Activated naive CD8-positive, alpha-beta T cell treated with anti-CD3 and anti-CD28 coated beads, Interleukin-2, amount 50 U/mL, for 24 hours (primary cell): ENCODE measurements at regions not wholly inside any gene's neighbourhood (a gene's known extent, or its start where the extent isn't known, plus 50 kb on each side); places are given as distances from the start of the nearest gene placed in this dataset.
"Not testable (repeated sequence)": the region's sequence is repeated elsewhere in the genome, so short reads cannot be mapped to it uniquely, and the experiment has no call there.

Experiments used
- ATAC-seq: fragments of 150-1000 bp; cut with Tn5 transposase; one replicate; pipeline ENCODE4 v1.10.0; 2021
- DNase-seq: peaks from one replicate; pipeline ENCODE4 v3.0.0; 2021
- H3K27ac Mint-ChIP-seq: one replicate; pipeline ENCODE4 v1.8.0; 2021; ENCODE audit warnings: mild to moderate bottlenecking, mixed read lengths
- H3K27me3 Mint-ChIP-seq: one replicate; pipeline ENCODE4 v1.8.0; 2021; ENCODE audit warnings: mixed read lengths
- H3K36me3 Mint-ChIP-seq: one replicate; pipeline ENCODE4 v1.8.0; 2021; ENCODE audit warnings: low read depth, mixed read lengths
- H3K4me1 Mint-ChIP-seq: one replicate; pipeline ENCODE4 v1.8.0; 2021; ENCODE audit warnings: mixed read lengths
- H3K4me3 Mint-ChIP-seq: one replicate; pipeline ENCODE4 v1.8.0; 2021; ENCODE audit warnings: mild to moderate bottlenecking, moderate library complexity, mixed read lengths
- H3K9me3 Mint-ChIP-seq: one replicate; pipeline ENCODE4 v1.8.0; 2021; ENCODE audit warnings: mixed read lengths

GRCh38 chr9:102642651-102643050 lies 352.5 kb upstream of the CYLC2 start:
- H3K36me3 Mint-ChIP-seq, result no peaks in the 10 kb centered on the region

GRCh38 chr9:102631559-102631958 lies 363.6 kb upstream of the CYLC2 start:
- no peak for ATAC-seq
- no peak overlapping the region for H3K4me3 Mint-ChIP-seq
- H3K36me3 Mint-ChIP-seq, result no peaks in the 10 kb centered on the region
- no peaks in the 10 kb centered on the region for H3K4me1 Mint-ChIP-seq
- no peak overlapping the region for H3K27ac Mint-ChIP-seq
- H3K27me3 Mint-ChIP-seq, result no peaks in the 10 kb centered on the region
- H3K9me3 Mint-ChIP-seq, result peaks cover 22% of the 10 kb centered on the region
- no peak for DNase-seq

More at GRCh38 chr9:102642651-102643050, 352.5 kb upstream of the CYLC2 start:
- ATAC-seq, result no peak
- Mint-ChIP-seq H3K27me3 (no peaks in the 10 kb centered on the region), H3K4me3 (no peak overlapping the region), H3K9me3 (no peaks in the 10 kb centered on the region), H3K27ac (no peak overlapping the region), H3K4me1 (no peaks in the 10 kb centered on the region)
- DNase-seq, result no peak

GRCh38 chr9:102609461-102609860 lies 385.7 kb upstream of the CYLC2 start:
- no peaks in the 10 kb centered on the region for H3K4me1 Mint-ChIP-seq
- ATAC-seq (no peak), DNase-seq (no peak)
- no peaks in the 10 kb centered on the region for H3K36me3 Mint-ChIP-seq
- H3K9me3 Mint-ChIP-seq, result no peaks in the 10 kb centered on the region
- H3K27ac Mint-ChIP-seq, result no peak overlapping the region
- no peak overlapping the region for H3K4me3 Mint-ChIP-seq
- no peaks in the 10 kb centered on the region for H3K27me3 Mint-ChIP-seq

GRCh38 chr9:102603198-102604195 lies 391.6 kb upstream of the CYLC2 start:
- H3K4me3 Mint-ChIP-seq, H3K9me3 Mint-ChIP-seq, ATAC-seq, H3K27me3 Mint-ChIP-seq, DNase-seq, H3K27ac Mint-ChIP-seq, H3K36me3 Mint-ChIP-seq, H3K4me1 Mint-ChIP-seq: not testable (repeated sequence)

- no peaks in the 10 kb centered on the region for H3K36me3 Mint-ChIP-seq
- H3K4me3 Mint-ChIP-seq, result no peak overlapping the region
- peaks cover 4% of the 10 kb centered on the region for H3K9me3 Mint-ChIP-seq
- DNase-seq, result no peak
- no peak overlapping the region for H3K27ac Mint-ChIP-seq
- no peaks in the 10 kb centered on the region for H3K4me1 Mint-ChIP-seq
- no peaks in the 10 kb centered on the region for H3K27me3 Mint-ChIP-seq
- no peak for ATAC-seq
Measured at GRCh38 chr9:102594241-102594640, 400.9 kb upstream of the CYLC2 start.

- no peak overlapping the region for H3K27ac Mint-ChIP-seq
- no peaks in the 10 kb centered on the region for H3K36me3 Mint-ChIP-seq
- peaks cover 4% of the 10 kb centered on the region for H3K9me3 Mint-ChIP-seq
- H3K27me3 Mint-ChIP-seq, result no peaks in the 10 kb centered on the region
- DNase-seq, result no peak
- H3K4me1 Mint-ChIP-seq, result no peaks in the 10 kb centered on the region
- no peak overlapping the region for H3K4me3 Mint-ChIP-seq
- no peak for ATAC-seq
Measured at GRCh38 chr9:102587281-102587680, 407.9 kb upstream of the CYLC2 start.

GRCh38 chr9:102569436-102569835 lies 425.7 kb upstream of the CYLC2 start:
- Mint-ChIP-seq H3K27me3 (no peaks in the 10 kb centered on the region), H3K36me3 (no peaks in the 10 kb centered on the region), H3K27ac (no peak overlapping the region), H3K9me3 (no peaks in the 10 kb centered on the region), H3K4me1 (no peaks in the 10 kb centered on the region), H3K4me3 (no peak overlapping the region)
- no peak for ATAC-seq
- DNase-seq, result no peak

GRCh38 chr9:102551346-102551745 lies 443.8 kb upstream of the CYLC2 start:
- H3K4me3 Mint-ChIP-seq, result no peak overlapping the region
- ATAC-seq (no peak), DNase-seq (no peak)
- no peaks in the 10 kb centered on the region for H3K27me3 Mint-ChIP-seq
- H3K4me1 Mint-ChIP-seq, result no peaks in the 10 kb centered on the region
- H3K27ac Mint-ChIP-seq, result no peak overlapping the region
- H3K36me3 Mint-ChIP-seq, result peaks cover 2% of the 10 kb centered on the region
- H3K9me3 Mint-ChIP-seq, result peaks cover 32% of the 10 kb centered on the region

GRCh38 chr9:102550886-102551285 lies 444.2 kb upstream of the CYLC2 start:
- no peak for ATAC-seq
- DNase-seq, result no peak
- Mint-ChIP-seq H3K27ac (no peak overlapping the region), H3K27me3 (no peaks in the 10 kb centered on the region), H3K9me3 (peaks cover 32% of the 10 kb centered on the region), H3K36me3 (peaks cover 2% of the 10 kb centered on the region), H3K4me1 (no peaks in the 10 kb centered on the region), H3K4me3 (no peak overlapping the region)

- H3K9me3 Mint-ChIP-seq, result peaks cover 32% of the 10 kb centered on the region
- peaks cover 2% of the 10 kb centered on the region for H3K36me3 Mint-ChIP-seq
- H3K27me3 Mint-ChIP-seq, result no peaks in the 10 kb centered on the region
- no peak overlapping the region for H3K27ac Mint-ChIP-seq
- DNase-seq, result no peak
- ATAC-seq, result no peak
- no peaks in the 10 kb centered on the region for H3K4me1 Mint-ChIP-seq
- H3K4me3 Mint-ChIP-seq, result no peak overlapping the region
Measured at GRCh38 chr9:102550266-102550665, 444.9 kb upstream of the CYLC2 start.

- ATAC-seq (no peak), DNase-seq (no peak)
- H3K27me3 Mint-ChIP-seq, result no peaks in the 10 kb centered on the region
- H3K4me3 Mint-ChIP-seq, result no peak overlapping the region
- H3K9me3 Mint-ChIP-seq, result no peaks in the 10 kb centered on the region
- no peaks in the 10 kb centered on the region for H3K36me3 Mint-ChIP-seq
- no peaks in the 10 kb centered on the region for H3K4me1 Mint-ChIP-seq
- no peak overlapping the region for H3K27ac Mint-ChIP-seq
Measured at GRCh38 chr9:102534031-102534430, 461.1 kb upstream of the CYLC2 start.

GRCh38 chr9:102521097-102521755 lies 473.9 kb upstream of the CYLC2 start:
- Mint-ChIP-seq H3K27me3 (no peaks in the 10 kb centered on the region), H3K27ac (no peak overlapping the region), H3K9me3 (no peaks in the 10 kb centered on the region), H3K4me3 (no peak overlapping the region), H3K36me3 (no peaks in the 10 kb centered on the region), H3K4me1 (no peaks in the 10 kb centered on the region)
- DNase-seq, result no peak
- ATAC-seq, result no peak

GRCh38 chr9:102519423-102519822 lies 475.7 kb upstream of the CYLC2 start:
- no peak overlapping the region for H3K27ac Mint-ChIP-seq
- no peak overlapping the region for H3K4me3 Mint-ChIP-seq
- ATAC-seq (no peak), DNase-seq (no peak)
- no peaks in the 10 kb centered on the region for H3K27me3 Mint-ChIP-seq
- no peaks in the 10 kb centered on the region for H3K36me3 Mint-ChIP-seq
- no peaks in the 10 kb centered on the region for H3K9me3 Mint-ChIP-seq
- no peaks in the 10 kb centered on the region for H3K4me1 Mint-ChIP-seq

GRCh38 chr9:102518324-102518723 lies 476.8 kb upstream of the CYLC2 start:
- H3K27ac Mint-ChIP-seq, result no peak overlapping the region
- H3K4me3 Mint-ChIP-seq, result no peak overlapping the region
- DNase-seq, result no peak
- H3K4me1 Mint-ChIP-seq, result no peaks in the 10 kb centered on the region
- no peaks in the 10 kb centered on the region for H3K9me3 Mint-ChIP-seq
- no peaks in the 10 kb centered on the region for H3K36me3 Mint-ChIP-seq
- no peak for ATAC-seq
- no peaks in the 10 kb centered on the region for H3K27me3 Mint-ChIP-seq

- Mint-ChIP-seq H3K27ac (no peak overlapping the region), H3K27me3 (no peaks in the 10 kb centered on the region), H3K9me3 (no peaks in the 10 kb centered on the region), H3K4me3 (no peak overlapping the region), H3K4me1 (no peaks in the 10 kb centered on the region), H3K36me3 (no peaks in the 10 kb centered on the region)
- no peak for DNase-seq
- ATAC-seq, result no peak
Measured at GRCh38 chr9:102514541-102514940, 480.6 kb upstream of the CYLC2 start.
